HEK293 (cell line): ENCODE measurements at regions not wholly inside any gene's neighbourhood (a gene's known extent, or its start where the extent isn't known, plus 50 kb on each side); places are given as distances from the start of the nearest gene placed in this dataset.

Experiments used
- BCL11B ChIP-seq: fragments of 450-650 bp; formaldehyde crosslinking; IDR thresholded peaks from 2 replicates; pipeline ENCODE4 v1.5.1; 2016; ENCODE audit warnings: low read depth, missing biosample characterization, missing genetic modification characterization
- KLF16 ChIP-seq: fragments of 450-650 bp; formaldehyde crosslinking; IDR thresholded peaks from 2 replicates; pipeline ENCODE4 v1.5.1; 2017; ENCODE audit warnings: missing biosample characterization, missing genetic modification characterization
- KLF7 ChIP-seq: fragments of 450-650 bp; formaldehyde crosslinking; IDR thresholded peaks from 2 replicates; pipeline ENCODE4 v1.5.1; 2016; ENCODE audit warnings: missing biosample characterization, missing genetic modification characterization, borderline replicate concordance
- KLF8 ChIP-seq: fragments of 450-650 bp; formaldehyde crosslinking; IDR thresholded peaks from 2 replicates; pipeline ENCODE4 v1.5.1; 2016; ENCODE audit warnings: missing biosample characterization, missing genetic modification characterization
- KLF9 ChIP-seq: fragments of 450-650 bp; formaldehyde crosslinking; IDR thresholded peaks from 2 replicates; pipeline ENCODE4 v1.5.1; 2016; ENCODE audit warnings: missing biosample characterization, missing genetic modification characterization, low read depth
- OSR2 ChIP-seq: fragments of 450-650 bp; formaldehyde crosslinking; IDR thresholded peaks from 2 replicates; pipeline ENCODE4 v1.5.1; 2016; ENCODE audit warnings: missing biosample characterization, missing genetic modification characterization
- OVOL3 ChIP-seq: fragments of 450-650 bp; formaldehyde crosslinking; IDR thresholded peaks from 2 replicates; pipeline ENCODE4 v1.5.1; 2016; ENCODE audit warnings: missing biosample characterization, missing genetic modification characterization
- SP2 ChIP-seq: fragments of 450-650 bp; formaldehyde crosslinking; IDR thresholded peaks from 2 replicates; pipeline ENCODE4 v1.5.1; 2016; ENCODE audit warnings: missing biosample characterization, missing genetic modification characterization
- SP7 ChIP-seq: fragments of 450-650 bp; formaldehyde crosslinking; IDR thresholded peaks from 2 replicates; pipeline ENCODE4 v1.5.1; 2016; ENCODE audit warnings: missing biosample characterization, missing genetic modification characterization
- WT1 ChIP-seq: fragments of 450-650 bp; formaldehyde crosslinking; IDR thresholded peaks from 2 replicates; pipeline ENCODE4 v1.5.1; 2016; ENCODE audit warnings: missing biosample characterization, missing genetic modification characterization
- YY2 ChIP-seq: fragments of 450-650 bp; formaldehyde crosslinking; IDR thresholded peaks from 2 replicates; pipeline ENCODE4 v1.5.1; 2016; ENCODE audit warnings: missing biosample characterization, missing genetic modification characterization
- ZNF132 ChIP-seq: fragments of 450-650 bp; formaldehyde crosslinking; IDR thresholded peaks from 2 replicates; pipeline ENCODE4 v1.5.1; 2017; ENCODE audit warnings: missing biosample characterization, missing genetic modification characterization, borderline replicate concordance
- ZNF174 ChIP-seq: fragments of 450-650 bp; formaldehyde crosslinking; IDR thresholded peaks from 2 replicates; pipeline ENCODE4 v1.5.0; 2017; ENCODE audit warnings: missing biosample characterization, mild to moderate bottlenecking, missing genetic modification characterization
- ZNF292 ChIP-seq: fragments of 450-650 bp; formaldehyde crosslinking; IDR thresholded peaks from 2 replicates; pipeline ENCODE4 v1.5.1; 2016; ENCODE audit warnings: low read depth, missing biosample characterization, missing genetic modification characterization, borderline replicate concordance
- ZNF404 ChIP-seq: fragments of 450-650 bp; formaldehyde crosslinking; IDR thresholded peaks from 2 replicates; pipeline ENCODE4 v1.5.1; 2017; ENCODE audit warnings: missing biosample characterization, missing genetic modification characterization
- ZNF426 ChIP-seq: fragments of 450-650 bp; formaldehyde crosslinking; IDR thresholded peaks from 2 replicates; pipeline ENCODE4 v1.5.1; 2017; ENCODE audit warnings: missing biosample characterization, missing genetic modification characterization, mild to moderate bottlenecking, inconsistent platforms, moderate library complexity
- ZNF514 ChIP-seq: fragments of 450-650 bp; formaldehyde crosslinking; IDR thresholded peaks from 2 replicates; pipeline ENCODE4 v1.5.1; 2016; ENCODE audit warnings: missing biosample characterization, missing genetic modification characterization
- ZNF585B ChIP-seq: fragments of 450-650 bp; formaldehyde crosslinking; IDR thresholded peaks from 2 replicates; pipeline ENCODE4 v1.5.1; 2016; ENCODE audit warnings: missing biosample characterization, missing genetic modification characterization
- ZNF768 ChIP-seq: fragments of 450-650 bp; formaldehyde crosslinking; IDR thresholded peaks from 2 replicates; pipeline ENCODE4 v1.5.1; 2018; ENCODE audit warnings: missing biosample characterization, mild to moderate bottlenecking, missing genetic modification characterization
- TF ChIP-seq, protein P1 (sequence below): fragments of 450-650 bp; formaldehyde crosslinking; IDR thresholded peaks from 2 replicates; pipeline ENCODE4 v1.5.1; 2016; ENCODE audit warnings: missing biosample characterization, missing genetic modification characterization
- TF ChIP-seq, protein P2 (sequence below): fragments of 450-650 bp; formaldehyde crosslinking; IDR thresholded peaks from 2 replicates; pipeline ENCODE4 v1.5.1; 2016; ENCODE audit warnings: missing biosample characterization, missing genetic modification characterization, borderline replicate concordance
- TF ChIP-seq, protein P3 (sequence below): fragments of 450-650 bp; formaldehyde crosslinking; IDR thresholded peaks from 2 replicates; pipeline ENCODE4 v1.5.1; 2016; ENCODE audit warnings: missing biosample characterization, missing genetic modification characterization
- TF ChIP-seq, protein P4 (sequence below): fragments of 450-650 bp; formaldehyde crosslinking; IDR thresholded peaks from 2 replicates; pipeline ENCODE4 v1.5.1; 2016; ENCODE audit warnings: missing biosample characterization, missing genetic modification characterization
- TF ChIP-seq, protein P5 (sequence below): fragments of 450-650 bp; formaldehyde crosslinking; IDR thresholded peaks from 2 replicates; pipeline ENCODE4 v1.5.1; 2017; ENCODE audit warnings: missing biosample characterization, missing genetic modification characterization
- TF ChIP-seq, protein P6 (sequence below): fragments of 450-650 bp; formaldehyde crosslinking; IDR thresholded peaks from 2 replicates; pipeline ENCODE4 v1.5.1; 2017; ENCODE audit warnings: missing biosample characterization, mild to moderate bottlenecking, missing genetic modification characterization, moderate library complexity

DNA sequence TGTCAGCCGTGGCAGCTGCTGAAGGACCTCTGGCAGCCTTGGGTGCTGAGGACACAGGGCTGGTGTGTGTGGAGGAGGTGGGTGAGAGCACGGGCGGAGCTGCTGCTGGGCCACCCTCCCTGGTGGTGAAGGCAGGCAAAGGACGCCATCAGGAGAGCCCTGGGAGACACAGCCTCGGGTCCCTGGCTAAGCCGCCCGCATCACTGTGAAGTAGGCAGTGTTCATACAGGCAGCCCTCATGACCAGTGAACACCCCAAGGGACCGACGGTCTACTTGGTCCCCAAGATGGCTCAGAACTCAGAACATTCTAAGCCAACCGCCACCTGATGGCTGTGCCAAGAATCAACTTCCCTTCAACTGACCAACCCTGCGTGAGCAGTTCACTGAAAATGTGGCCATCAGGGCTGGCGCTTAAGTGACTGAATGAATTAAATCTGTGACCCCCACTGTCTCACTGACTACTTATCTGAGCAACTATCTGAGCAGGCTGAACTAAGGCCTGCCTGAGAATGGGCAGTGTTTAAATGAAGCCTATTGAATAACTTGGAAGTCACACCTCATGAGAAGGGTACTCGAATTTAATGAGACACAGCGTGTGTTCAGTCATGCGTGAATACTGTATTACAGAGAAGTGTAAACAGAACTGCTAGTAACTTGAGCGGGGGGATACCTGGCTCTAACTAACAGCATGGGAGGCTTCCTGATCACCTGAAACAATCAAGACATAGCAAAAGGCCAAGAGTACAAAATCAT is 54.7 kb upstream of the SIMC1 start (continued):
- no peak for TF ChIP-seq KLF7 (tag by site-specific recombination)
- no peak for TF ChIP-seq OVOL3 (tag by site-specific recombination)
- TF ChIP-seq WT1 (tag by site-specific recombination) = peak; percentile 61; the same call in 1 of the 2 replicates
- TF ChIP-seq KLF16 (tag by site-specific recombination) = no peak
- no peak for TF ChIP-seq ZNF426 (tag by site-specific recombination)
- no peak for TF ChIP-seq KLF9 (tag by site-specific recombination)
- no peak for TF ChIP-seq ZNF132 (tag by site-specific recombination)
- no peak for TF ChIP-seq ZNF174 (tag by site-specific recombination)
- peak; percentile 90 for TF ChIP-seq SP7
- TF ChIP-seq ZNF514 (tag by site-specific recombination) = no peak
- TF ChIP-seq, protein P1, sequence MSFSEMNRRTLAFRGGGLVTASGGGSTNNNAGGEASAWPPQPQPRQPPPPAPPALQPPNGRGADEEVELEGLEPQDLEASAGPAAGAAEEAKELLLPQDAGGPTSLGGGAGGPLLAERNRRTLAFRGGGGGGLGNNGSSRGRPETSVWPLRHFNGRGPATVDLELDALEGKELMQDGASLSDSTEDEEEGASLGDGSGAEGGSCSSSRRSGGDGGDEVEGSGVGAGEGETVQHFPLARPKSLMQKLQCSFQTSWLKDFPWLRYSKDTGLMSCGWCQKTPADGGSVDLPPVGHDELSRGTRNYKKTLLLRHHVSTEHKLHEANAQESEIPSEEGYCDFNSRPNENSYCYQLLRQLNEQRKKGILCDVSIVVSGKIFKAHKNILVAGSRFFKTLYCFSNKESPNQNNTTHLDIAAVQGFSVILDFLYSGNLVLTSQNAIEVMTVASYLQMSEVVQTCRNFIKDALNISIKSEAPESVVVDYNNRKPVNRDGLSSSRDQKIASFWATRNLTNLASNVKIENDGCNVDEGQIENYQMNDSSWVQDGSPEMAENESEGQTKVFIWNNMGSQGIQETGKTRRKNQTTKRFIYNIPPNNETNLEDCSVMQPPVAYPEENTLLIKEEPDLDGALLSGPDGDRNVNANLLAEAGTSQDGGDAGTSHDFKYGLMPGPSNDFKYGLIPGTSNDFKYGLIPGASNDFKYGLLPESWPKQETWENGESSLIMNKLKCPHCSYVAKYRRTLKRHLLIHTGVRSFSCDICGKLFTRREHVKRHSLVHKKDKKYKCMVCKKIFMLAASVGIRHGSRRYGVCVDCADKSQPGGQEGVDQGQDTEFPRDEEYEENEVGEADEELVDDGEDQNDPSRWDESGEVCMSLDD (tag by site-specific recombination) = no peak
- TF ChIP-seq, protein P2, sequence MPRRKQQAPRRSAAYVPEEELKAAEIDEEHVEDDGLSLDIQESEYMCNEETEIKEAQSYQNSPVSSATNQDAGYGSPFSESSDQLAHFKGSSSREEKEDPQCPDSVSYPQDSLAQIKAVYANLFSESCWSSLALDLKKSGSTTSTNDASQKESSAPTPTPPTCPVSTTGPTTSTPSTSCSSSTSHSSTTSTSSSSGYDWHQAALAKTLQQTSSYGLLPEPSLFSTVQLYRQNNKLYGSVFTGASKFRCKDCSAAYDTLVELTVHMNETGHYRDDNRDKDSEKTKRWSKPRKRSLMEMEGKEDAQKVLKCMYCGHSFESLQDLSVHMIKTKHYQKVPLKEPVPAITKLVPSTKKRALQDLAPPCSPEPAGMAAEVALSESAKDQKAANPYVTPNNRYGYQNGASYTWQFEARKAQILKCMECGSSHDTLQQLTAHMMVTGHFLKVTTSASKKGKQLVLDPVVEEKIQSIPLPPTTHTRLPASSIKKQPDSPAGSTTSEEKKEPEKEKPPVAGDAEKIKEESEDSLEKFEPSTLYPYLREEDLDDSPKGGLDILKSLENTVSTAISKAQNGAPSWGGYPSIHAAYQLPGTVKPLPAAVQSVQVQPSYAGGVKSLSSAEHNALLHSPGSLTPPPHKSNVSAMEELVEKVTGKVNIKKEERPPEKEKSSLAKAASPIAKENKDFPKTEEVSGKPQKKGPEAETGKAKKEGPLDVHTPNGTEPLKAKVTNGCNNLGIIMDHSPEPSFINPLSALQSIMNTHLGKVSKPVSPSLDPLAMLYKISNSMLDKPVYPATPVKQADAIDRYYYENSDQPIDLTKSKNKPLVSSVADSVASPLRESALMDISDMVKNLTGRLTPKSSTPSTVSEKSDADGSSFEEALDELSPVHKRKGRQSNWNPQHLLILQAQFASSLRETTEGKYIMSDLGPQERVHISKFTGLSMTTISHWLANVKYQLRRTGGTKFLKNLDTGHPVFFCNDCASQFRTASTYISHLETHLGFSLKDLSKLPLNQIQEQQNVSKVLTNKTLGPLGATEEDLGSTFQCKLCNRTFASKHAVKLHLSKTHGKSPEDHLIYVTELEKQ (tag by site-specific recombination) = no peak
- TF ChIP-seq, protein P3, sequence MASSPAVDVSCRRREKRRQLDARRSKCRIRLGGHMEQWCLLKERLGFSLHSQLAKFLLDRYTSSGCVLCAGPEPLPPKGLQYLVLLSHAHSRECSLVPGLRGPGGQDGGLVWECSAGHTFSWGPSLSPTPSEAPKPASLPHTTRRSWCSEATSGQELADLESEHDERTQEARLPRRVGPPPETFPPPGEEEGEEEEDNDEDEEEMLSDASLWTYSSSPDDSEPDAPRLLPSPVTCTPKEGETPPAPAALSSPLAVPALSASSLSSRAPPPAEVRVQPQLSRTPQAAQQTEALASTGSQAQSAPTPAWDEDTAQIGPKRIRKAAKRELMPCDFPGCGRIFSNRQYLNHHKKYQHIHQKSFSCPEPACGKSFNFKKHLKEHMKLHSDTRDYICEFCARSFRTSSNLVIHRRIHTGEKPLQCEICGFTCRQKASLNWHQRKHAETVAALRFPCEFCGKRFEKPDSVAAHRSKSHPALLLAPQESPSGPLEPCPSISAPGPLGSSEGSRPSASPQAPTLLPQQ (tag by site-specific recombination) = peak; percentile 38; the same call in 1 of the 2 replicates
- TF ChIP-seq, protein P4, sequence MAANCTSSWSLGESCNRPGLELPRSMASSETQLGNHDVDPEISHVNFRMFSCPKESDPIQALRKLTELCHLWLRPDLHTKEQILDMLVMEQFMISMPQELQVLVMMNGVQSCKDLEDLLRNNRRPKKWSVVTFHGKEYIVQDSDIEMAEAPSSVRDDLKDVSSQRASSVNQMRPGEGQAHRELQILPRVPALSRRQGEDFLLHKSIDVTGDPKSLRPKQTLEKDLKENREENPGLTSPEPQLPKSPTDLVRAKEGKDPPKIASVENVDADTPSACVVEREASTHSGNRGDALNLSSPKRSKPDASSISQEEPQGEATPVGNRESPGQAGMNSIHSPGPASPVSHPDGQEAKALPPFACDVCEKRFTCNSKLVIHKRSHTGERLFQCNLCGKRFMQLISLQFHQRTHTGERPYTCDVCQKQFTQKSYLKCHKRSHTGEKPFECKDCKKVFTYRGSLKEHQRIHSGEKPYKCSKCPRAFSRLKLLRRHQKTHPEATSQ (tag by site-specific recombination) = no peak
- peak; percentile 73 for TF ChIP-seq OSR2 (tag by site-specific recombination)
- TF ChIP-seq, protein P5, sequence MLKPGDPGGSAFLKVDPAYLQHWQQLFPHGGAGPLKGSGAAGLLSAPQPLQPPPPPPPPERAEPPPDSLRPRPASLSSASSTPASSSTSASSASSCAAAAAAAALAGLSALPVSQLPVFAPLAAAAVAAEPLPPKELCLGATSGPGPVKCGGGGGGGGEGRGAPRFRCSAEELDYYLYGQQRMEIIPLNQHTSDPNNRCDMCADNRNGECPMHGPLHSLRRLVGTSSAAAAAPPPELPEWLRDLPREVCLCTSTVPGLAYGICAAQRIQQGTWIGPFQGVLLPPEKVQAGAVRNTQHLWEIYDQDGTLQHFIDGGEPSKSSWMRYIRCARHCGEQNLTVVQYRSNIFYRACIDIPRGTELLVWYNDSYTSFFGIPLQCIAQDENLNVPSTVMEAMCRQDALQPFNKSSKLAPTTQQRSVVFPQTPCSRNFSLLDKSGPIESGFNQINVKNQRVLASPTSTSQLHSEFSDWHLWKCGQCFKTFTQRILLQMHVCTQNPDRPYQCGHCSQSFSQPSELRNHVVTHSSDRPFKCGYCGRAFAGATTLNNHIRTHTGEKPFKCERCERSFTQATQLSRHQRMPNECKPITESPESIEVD (tag by site-specific recombination) = peak; percentile 52; the same call in 1 of the 2 replicates
- TF ChIP-seq BCL11B (tag by site-specific recombination) = no peak
- TF ChIP-seq ZNF404 (tag by site-specific recombination) = no peak
- TF ChIP-seq YY2 (tag by site-specific recombination) = no peak
- no peak for TF ChIP-seq SP2 (tag by site-specific recombination)
- TF ChIP-seq ZNF585B = no peak
- TF ChIP-seq ZNF292 (tag by site-specific recombination) = no peak
- TF ChIP-seq KLF8 (tag by site-specific recombination) = no peak
- no peak for TF ChIP-seq ZNF768
- TF ChIP-seq, protein P6, sequence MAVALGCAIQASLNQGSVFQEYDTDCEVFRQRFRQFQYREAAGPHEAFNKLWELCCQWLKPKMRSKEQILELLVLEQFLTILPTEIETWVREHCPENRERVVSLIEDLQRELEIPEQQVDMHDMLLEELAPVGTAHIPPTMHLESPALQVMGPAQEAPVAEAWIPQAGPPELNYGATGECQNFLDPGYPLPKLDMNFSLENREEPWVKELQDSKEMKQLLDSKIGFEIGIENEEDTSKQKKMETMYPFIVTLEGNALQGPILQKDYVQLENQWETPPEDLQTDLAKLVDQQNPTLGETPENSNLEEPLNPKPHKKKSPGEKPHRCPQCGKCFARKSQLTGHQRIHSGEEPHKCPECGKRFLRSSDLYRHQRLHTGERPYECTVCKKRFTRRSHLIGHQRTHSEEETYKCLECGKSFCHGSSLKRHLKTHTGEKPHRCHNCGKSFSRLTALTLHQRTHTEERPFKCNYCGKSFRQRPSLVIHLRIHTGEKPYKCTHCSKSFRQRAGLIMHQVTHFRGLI = no peak
